Stimulated activated CD4-positive, alpha-beta T cell treated with anti-CD3 and anti-CD28 coated beads, TNF-alpha, amount 100 ng/mL, for 4 hours (primary cell): ENCODE measurements at regions not wholly inside any gene's neighbourhood (a gene's known extent, or its start where the extent isn't known, plus 50 kb on each side); places are given as distances from the start of the nearest gene placed in this dataset.

Experiments
- DNase-seq, 3 experiments: peaks; one replicate each; pipeline ENCODE4 v3.0.0-alpha.2; 2020; ENCODE audit warnings: low read depth in 3 of 3

GRCh38 chr15:70226337-70226980 lies 128.7 kb upstream of the TLE3 start:
- DNase-seq = no peak

- DNase-seq = no peak
Observed at GRCh38 chr15:70225416-70225815, 127.7 kb upstream of the TLE3 start.

- no peak for DNase-seq
Observed at GRCh38 chr15:70222606-70223005, 124.9 kb upstream of the TLE3 start.

GRCh38 chr15:70220490-70221096 lies 122.9 kb upstream of the TLE3 start:
- no peak for DNase-seq

GRCh38 chr15:70219966-70220365 lies 122.2 kb upstream of the TLE3 start:
- DNase-seq = no peak

GRCh38 chr15:70219256-70219895 lies 121.7 kb upstream of the TLE3 start:
- DNase-seq = no peak

GRCh38 chr15:70217226-70218160 lies 119.8 kb upstream of the TLE3 start:
- DNase-seq = no peak

GRCh38 chr15:70215951-70216350 lies 118.2 kb upstream of the TLE3 start:
- no peak for DNase-seq

- DNase-seq = no peak
Observed at GRCh38 chr15:70214941-70215635, 117.4 kb upstream of the TLE3 start.

GRCh38 chr15:70214276-70214675 lies 116.6 kb upstream of the TLE3 start:
- DNase-seq = no peak

GRCh38 chr15:70213794-70214193 lies 116.1 kb upstream of the TLE3 start:
- DNase-seq = no peak

GRCh38 chr15:70212963-70213315 lies 115.2 kb upstream of the TLE3 start:
- no peak for DNase-seq

GRCh38 chr15:70212286-70212962 lies 114.7 kb upstream of the TLE3 start:
- no peak for DNase-seq

- no peak for DNase-seq
Observed at GRCh38 chr15:70210528-70210927, 112.8 kb upstream of the TLE3 start.

GRCh38 chr15:70210076-70210475 lies 112.4 kb upstream of the TLE3 start:
- DNase-seq = no peak

- no peak for DNase-seq
Observed at GRCh38 chr15:70209499-70209898, 111.8 kb upstream of the TLE3 start.

- DNase-seq = no peak
Observed at GRCh38 chr15:70208332-70208731, 110.6 kb upstream of the TLE3 start.

- DNase-seq = no peak
Observed at GRCh38 chr15:70206668-70207067, 109.0 kb upstream of the TLE3 start.

- DNase-seq = no peak
Observed at GRCh38 chr15:70204652-70205051, 106.9 kb upstream of the TLE3 start.

- DNase-seq = no peak
Observed at GRCh38 chr15:70203981-70204560, 106.4 kb upstream of the TLE3 start.

- no peak for DNase-seq
Observed at GRCh38 chr15:70202756-70203155, 105.0 kb upstream of the TLE3 start.
